HCT116 (cell line): ENCODE measurements at regions not wholly inside any gene's neighbourhood (a gene's known extent, or its start where the extent isn't known, plus 50 kb on each side); places are given as distances from the start of the nearest gene placed in this dataset.

ENCODE experiments used
- ATAC-seq: fragments of 200-7000 bp; cut with Tn5 transposase; 2 replicates; pipeline ENCODE4 v1.9.1; 2020; ENCODE audit warnings: mild to moderate bottlenecking, moderate library complexity
- BruUV-seq: library from RNA; stranded (reverse); fragments of 400-500 nt; replicated peaks from 2 replicates; lab custom pipeline; 2021; lab: Mats Ljungman, UMichigan
- CTCF ChIA-PET: fragments of 300-600 bp; sonication (Branson Sonifier 250); formaldehyde crosslinking; loops from one replicate; lab custom pipeline; 2021; ENCODE audit warnings: antibody characterized with exemption; lab: Charles Lee
- POLR2A ChIA-PET: fragments of 300-600, 350-600 bp; sonication (Branson Sonifier 250); formaldehyde crosslinking; loops from one replicate; lab custom pipeline; 2021; ENCODE audit warnings: antibody characterized with exemption; lab: Charles Lee
- RAD21 ChIA-PET, 2 experiments: fragments of 300-600 bp; sonication (Branson Sonifier 250); formaldehyde crosslinking; loops; one replicate each; lab custom pipeline; 2023; ENCODE audit warnings: low total read pairs in 2 of 2; ENCODE audit not compliant: uncharacterized antibody in 2 of 2, unreplicated experiment in 2 of 2, low non-redundant PET in 1 of 2; lab: Charles Lee
- DNase-seq: peaks from one replicate; pipeline ENCODE4 v3.0.0-alpha.2; 2010; ENCODE audit warnings: low read depth, low spot score
- H2AFZ ChIP-seq: fragments of 200-600 bp; shearing (Covaris generic), sonication (generic); 2 replicates; pipeline ENCODE4 v1.6.1; 2017; ENCODE audit warnings: low read depth, mixed run types, mixed read lengths, antibody characterized with exemption, low read length; ENCODE audit not compliant: poor library complexity, severe bottlenecking
- H3K27ac ChIP-seq: 2 replicates; pipeline ENCODE4 v1.5.1; 2012; ENCODE audit warnings: low read depth, low read length
- H3K27me3 ChIP-seq: fragments of 200-600 bp; sonication (generic); 2 replicates; pipeline ENCODE4 v1.6.1; 2016; ENCODE audit warnings: mixed run types, low read length, mixed read lengths; ENCODE audit not compliant: insufficient read depth
- H3K36me3 ChIP-seq, 2 experiments: fragments of 200-500 bp in 1 of 2; fragments of 200-600 bp in 1 of 2; sonication (Bioruptor generic) in 1 of 2; sonication (generic) in 1 of 2; 2 replicates each; pipeline versions ENCODE4 v1.5.1 to v1.6.1; 2014 to 2016; ENCODE audit warnings: low read length in 2 of 2, inconsistent platforms in 1 of 2, mixed read lengths in 1 of 2, mixed run types in 1 of 2; ENCODE audit not compliant: insufficient read depth in 2 of 2, control insufficient read depth in 1 of 2
- H3K4me1 ChIP-seq, 2 experiments: fragments of 200-600 bp in 1 of 2; sonication (generic) in 1 of 2; 2 replicates each; pipeline versions ENCODE4 v1.5.1 to v1.6.1; 2012 to 2017; ENCODE audit warnings: low read length in 2 of 2, inconsistent platforms in 1 of 2, mild to moderate bottlenecking in 1 of 2, mixed read lengths in 1 of 2, mixed run types in 1 of 2, moderate library complexity in 1 of 2; ENCODE audit not compliant: insufficient read depth in 2 of 2, control insufficient read depth in 1 of 2
- H3K4me2 ChIP-seq: fragments of 200-600 bp; sonication (generic); 2 replicates; pipeline ENCODE4 v1.6.1; 2017; ENCODE audit warnings: mixed run types, low read length, mixed read lengths
- H3K4me3 ChIP-seq, 2 experiments: fragments of 200-600 bp in 1 of 2; sonication (generic) in 1 of 2; replicated peaks in 1 of 2; 2 replicates each; pipeline ENCODE4 v1.5.1; 2011 to 2016; ENCODE audit warnings: low read length in 2 of 2, control low read depth in 1 of 2, low read depth in 1 of 2, mild to moderate bottlenecking in 1 of 2, mixed read lengths in 1 of 2, mixed run types in 1 of 2
- H3K79me2 ChIP-seq: fragments of 200-600 bp; sonication (generic); 2 replicates; pipeline ENCODE4 v1.6.1; 2017; ENCODE audit warnings: mild to moderate bottlenecking, mixed run types, low read length, moderate library complexity, mixed read lengths; ENCODE audit not compliant: insufficient read depth
- H3K9ac ChIP-seq: fragments of 200-600 bp; sonication (generic); 2 replicates; pipeline ENCODE4 v1.6.1; 2016; ENCODE audit warnings: low read length, mixed read lengths
- H3K9me2 ChIP-seq: fragments of 200-600 bp; sonication (generic), shearing (Covaris generic); 2 replicates; pipeline ENCODE4 v1.6.1; 2017; ENCODE audit warnings: mixed run types, mild to moderate bottlenecking, moderate library complexity; ENCODE audit not compliant: insufficient read depth
- H3K9me3 ChIP-seq, 2 experiments: fragments of 200-500 bp in 1 of 2; fragments of 200-600 bp in 1 of 2; sonication (Bioruptor generic) in 1 of 2; sonication (generic) in 1 of 2; 2 replicates each; pipeline ENCODE4 v1.6.1; 2014 to 2017; ENCODE audit warnings: low read length in 2 of 2, mixed read lengths in 2 of 2, inconsistent platforms in 1 of 2, low read depth in 1 of 2, mild to moderate bottlenecking in 1 of 2, mixed run types in 1 of 2, moderate library complexity in 1 of 2; ENCODE audit not compliant: control insufficient read depth in 1 of 2, insufficient read depth in 1 of 2
- H4K20me1 ChIP-seq: fragments of 200-600 bp; sonication (generic), shearing (Covaris generic); 2 replicates; pipeline ENCODE4 v1.6.1; 2017; ENCODE audit warnings: mixed run types, mild to moderate bottlenecking, moderate library complexity; ENCODE audit not compliant: insufficient read depth
- CBX3 ChIP-seq: IDR thresholded peaks from 2 replicates; pipeline ENCODE4 v1.6.1; 2012; ENCODE audit warnings: low read depth
- EGR1 ChIP-seq: IDR thresholded peaks from 2 replicates; pipeline ENCODE4 v1.6.1; 2012; ENCODE audit warnings: low read depth
- ELF1 ChIP-seq: IDR thresholded peaks from 2 replicates; pipeline ENCODE4 v1.6.1; 2012; ENCODE audit warnings: low read depth, borderline replicate concordance
- EZH2 ChIP-seq: fragments of 200-600 bp; sonication (generic); IDR thresholded peaks from 2 replicates; pipeline ENCODE4 v1.6.1; 2017; ENCODE audit warnings: antibody characterized with exemption, mixed run types
- EZH2phosphoT487 ChIP-seq: fragments of 200-600 bp; IDR thresholded peaks from 2 replicates; pipeline ENCODE4 v1.6.1; 2018; ENCODE audit warnings: antibody characterized with exemption, borderline replicate concordance
- FOSL1 ChIP-seq: IDR thresholded peaks from 2 replicates; pipeline ENCODE4 v1.6.1; 2012; ENCODE audit warnings: low read depth
- JUND ChIP-seq: IDR thresholded peaks from 2 replicates; pipeline ENCODE4 v1.6.1; 2012
- POLR2A ChIP-seq: IDR thresholded peaks from 2 replicates; pipeline ENCODE4 v1.7.0; 2011; ENCODE audit warnings: borderline replicate concordance; ENCODE audit not compliant: insufficient read depth, insufficient read length; ENCODE audit errors: extremely low read depth
- POLR2AphosphoS5 ChIP-seq: IDR thresholded peaks from 2 replicates; pipeline ENCODE4 v1.6.1; 2011; ENCODE audit warnings: mild to moderate bottlenecking, low read depth, low read length, moderate library complexity
- RAD21 ChIP-seq: IDR thresholded peaks from 2 replicates; pipeline ENCODE4 v1.6.1; 2012; ENCODE audit warnings: low read depth, mild to moderate bottlenecking
- SIN3A ChIP-seq: IDR thresholded peaks from 2 replicates; pipeline ENCODE4 v1.6.1; 2012; ENCODE audit warnings: low read depth
- SP1 ChIP-seq: IDR thresholded peaks from 2 replicates; pipeline ENCODE4 v1.6.1; 2012; ENCODE audit warnings: low read depth
- SRF ChIP-seq: IDR thresholded peaks from 2 replicates; pipeline ENCODE4 v1.6.1; 2012; ENCODE audit warnings: low read depth
- TCF7L2 ChIP-seq: IDR thresholded peaks from 2 replicates; pipeline ENCODE4 v1.7.0; 2011; ENCODE audit warnings: borderline replicate concordance, inconsistent platforms; ENCODE audit not compliant: insufficient read depth, insufficient read length; ENCODE audit errors: extremely low read depth
- ZFX ChIP-seq: fragments of 450-650 bp; IDR thresholded peaks from 2 replicates; pipeline ENCODE4 v1.6.1; 2017
- intact Hi-C: fragments of 100-400 bp; cut with micrococcal nuclease; formaldehyde crosslinking; loops from 2 replicates; pipeline ENCODE4 v1.10.0; 2022
- TF ChIP-seq, protein P1 (sequence below): IDR thresholded peaks from 2 replicates; pipeline ENCODE4 v1.6.1; 2012
- TF ChIP-seq, protein P2 (sequence below): IDR thresholded peaks from 2 replicates; pipeline ENCODE4 v1.6.1; 2012; ENCODE audit warnings: low read depth
- TF ChIP-seq, protein P3 (sequence below), 3 experiments: fragments of 200-600 bp in 1 of 3; sonication (generic) in 1 of 3; IDR thresholded peaks in 2 of 3; conservative IDR thresholded peaks in 1 of 3; 2 replicates each; pipeline ENCODE4 v1.5.1; 2012 to 2017; ENCODE audit warnings: low read depth in 2 of 3, low read length in 2 of 3, antibody characterized with exemption in 1 of 3, borderline replicate concordance in 1 of 3, control low read depth in 1 of 3, mild to moderate bottlenecking in 1 of 3, mixed read lengths in 1 of 3, mixed run types in 1 of 3, moderate library complexity in 1 of 3; ENCODE audit not compliant: insufficient read depth in 1 of 3
- TF ChIP-seq, protein P4 (sequence below): IDR thresholded peaks from 2 replicates; pipeline ENCODE4 v1.6.1; 2011; ENCODE audit warnings: mild to moderate bottlenecking, low read length, moderate library complexity; ENCODE audit not compliant: insufficient replicate concordance; ENCODE audit errors: extremely low read depth
- TF ChIP-seq, protein P5 (sequence below): IDR thresholded peaks from 2 replicates; pipeline ENCODE4 v1.6.1; 2012

DNA sequence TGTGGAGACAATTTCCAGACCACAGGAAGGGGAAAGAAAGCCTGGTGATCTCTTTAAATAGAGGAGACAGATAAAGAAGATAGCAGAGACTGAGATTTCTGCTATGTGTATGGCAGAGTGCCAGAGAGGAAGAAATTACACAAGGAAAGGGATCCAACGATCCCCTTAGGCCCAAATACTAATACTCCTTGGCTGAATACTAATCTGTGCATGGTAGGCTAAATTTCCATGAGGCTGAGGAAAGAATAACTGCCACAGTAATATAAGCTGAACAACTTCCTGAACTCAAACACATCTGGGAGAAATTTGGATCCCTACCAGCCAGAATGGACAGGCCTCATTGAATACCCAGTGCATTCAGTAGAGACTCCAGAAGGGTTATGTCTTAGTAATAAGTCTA is 83.3 kb upstream of the TNFAIP3 start:
- no peak overlapping the region for H3K27ac ChIP-seq
- ATAC-seq (no peak), DNase-seq (no peak)
- no peak overlapping the region for H2AFZ ChIP-seq
- no peak overlapping the region for H3K4me2 ChIP-seq
- no peaks in the 10 kb centered on the region for H4K20me1 ChIP-seq
- H3K27me3 ChIP-seq, result no peaks in the 10 kb centered on the region
- no peaks in the 10 kb centered on the region for H3K36me3 ChIP-seq
- ChIA-PET CTCF (no interaction called here), RAD21 (no interaction called here), POLR2A (no interaction called here)
- no TSS peak for BruUV-seq
- no peak overlapping the region for H3K9ac ChIP-seq
- no peaks in the 10 kb centered on the region for H3K4me1 ChIP-seq
- H3K79me2 ChIP-seq, result no peaks in the 10 kb centered on the region
- H3K4me3 ChIP-seq, result no peak overlapping the region
- H3K9me3 ChIP-seq, result no peaks in the 10 kb centered on the region
- H3K9me2 ChIP-seq, result no peaks in the 10 kb centered on the region
- intact Hi-C loops, result no loop called here
- TF ChIP-seq, protein P1, sequence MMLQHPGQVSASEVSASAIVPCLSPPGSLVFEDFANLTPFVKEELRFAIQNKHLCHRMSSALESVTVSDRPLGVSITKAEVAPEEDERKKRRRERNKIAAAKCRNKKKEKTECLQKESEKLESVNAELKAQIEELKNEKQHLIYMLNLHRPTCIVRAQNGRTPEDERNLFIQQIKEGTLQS, result no peak
- TF ChIP-seq, protein P2, sequence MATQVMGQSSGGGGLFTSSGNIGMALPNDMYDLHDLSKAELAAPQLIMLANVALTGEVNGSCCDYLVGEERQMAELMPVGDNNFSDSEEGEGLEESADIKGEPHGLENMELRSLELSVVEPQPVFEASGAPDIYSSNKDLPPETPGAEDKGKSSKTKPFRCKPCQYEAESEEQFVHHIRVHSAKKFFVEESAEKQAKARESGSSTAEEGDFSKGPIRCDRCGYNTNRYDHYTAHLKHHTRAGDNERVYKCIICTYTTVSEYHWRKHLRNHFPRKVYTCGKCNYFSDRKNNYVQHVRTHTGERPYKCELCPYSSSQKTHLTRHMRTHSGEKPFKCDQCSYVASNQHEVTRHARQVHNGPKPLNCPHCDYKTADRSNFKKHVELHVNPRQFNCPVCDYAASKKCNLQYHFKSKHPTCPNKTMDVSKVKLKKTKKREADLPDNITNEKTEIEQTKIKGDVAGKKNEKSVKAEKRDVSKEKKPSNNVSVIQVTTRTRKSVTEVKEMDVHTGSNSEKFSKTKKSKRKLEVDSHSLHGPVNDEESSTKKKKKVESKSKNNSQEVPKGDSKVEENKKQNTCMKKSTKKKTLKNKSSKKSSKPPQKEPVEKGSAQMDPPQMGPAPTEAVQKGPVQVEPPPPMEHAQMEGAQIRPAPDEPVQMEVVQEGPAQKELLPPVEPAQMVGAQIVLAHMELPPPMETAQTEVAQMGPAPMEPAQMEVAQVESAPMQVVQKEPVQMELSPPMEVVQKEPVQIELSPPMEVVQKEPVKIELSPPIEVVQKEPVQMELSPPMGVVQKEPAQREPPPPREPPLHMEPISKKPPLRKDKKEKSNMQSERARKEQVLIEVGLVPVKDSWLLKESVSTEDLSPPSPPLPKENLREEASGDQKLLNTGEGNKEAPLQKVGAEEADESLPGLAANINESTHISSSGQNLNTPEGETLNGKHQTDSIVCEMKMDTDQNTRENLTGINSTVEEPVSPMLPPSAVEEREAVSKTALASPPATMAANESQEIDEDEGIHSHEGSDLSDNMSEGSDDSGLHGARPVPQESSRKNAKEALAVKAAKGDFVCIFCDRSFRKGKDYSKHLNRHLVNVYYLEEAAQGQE, result no peak
- TF ChIP-seq, protein P3, sequence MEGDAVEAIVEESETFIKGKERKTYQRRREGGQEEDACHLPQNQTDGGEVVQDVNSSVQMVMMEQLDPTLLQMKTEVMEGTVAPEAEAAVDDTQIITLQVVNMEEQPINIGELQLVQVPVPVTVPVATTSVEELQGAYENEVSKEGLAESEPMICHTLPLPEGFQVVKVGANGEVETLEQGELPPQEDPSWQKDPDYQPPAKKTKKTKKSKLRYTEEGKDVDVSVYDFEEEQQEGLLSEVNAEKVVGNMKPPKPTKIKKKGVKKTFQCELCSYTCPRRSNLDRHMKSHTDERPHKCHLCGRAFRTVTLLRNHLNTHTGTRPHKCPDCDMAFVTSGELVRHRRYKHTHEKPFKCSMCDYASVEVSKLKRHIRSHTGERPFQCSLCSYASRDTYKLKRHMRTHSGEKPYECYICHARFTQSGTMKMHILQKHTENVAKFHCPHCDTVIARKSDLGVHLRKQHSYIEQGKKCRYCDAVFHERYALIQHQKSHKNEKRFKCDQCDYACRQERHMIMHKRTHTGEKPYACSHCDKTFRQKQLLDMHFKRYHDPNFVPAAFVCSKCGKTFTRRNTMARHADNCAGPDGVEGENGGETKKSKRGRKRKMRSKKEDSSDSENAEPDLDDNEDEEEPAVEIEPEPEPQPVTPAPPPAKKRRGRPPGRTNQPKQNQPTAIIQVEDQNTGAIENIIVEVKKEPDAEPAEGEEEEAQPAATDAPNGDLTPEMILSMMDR (IDR thresholded peaks at IDR 0.05 in 2 of 3, conservative IDR thresholded peaks at IDR 0.05 in 1 of 3; ENCODE audit: borderline replicate concordance in 1 of 3, insufficient read depth in 1 of 3, low read depth in 2 of 3, low read length in 2 of 3), result no peak
- TF ChIP-seq POLR2A (no peak), EZH2 (no peak), ZFX (no peak), SIN3A (no peak), CBX3 (no peak), POLR2AphosphoS5 (no peak), SP1 (no peak), TCF7L2 (no peak), RAD21 (no peak), EGR1 (no peak), ELF1 (no peak), FOSL1 (no peak), JUND (no peak), EZH2phosphoT487 (no peak), SRF (no peak)
- TF ChIP-seq, protein P4, sequence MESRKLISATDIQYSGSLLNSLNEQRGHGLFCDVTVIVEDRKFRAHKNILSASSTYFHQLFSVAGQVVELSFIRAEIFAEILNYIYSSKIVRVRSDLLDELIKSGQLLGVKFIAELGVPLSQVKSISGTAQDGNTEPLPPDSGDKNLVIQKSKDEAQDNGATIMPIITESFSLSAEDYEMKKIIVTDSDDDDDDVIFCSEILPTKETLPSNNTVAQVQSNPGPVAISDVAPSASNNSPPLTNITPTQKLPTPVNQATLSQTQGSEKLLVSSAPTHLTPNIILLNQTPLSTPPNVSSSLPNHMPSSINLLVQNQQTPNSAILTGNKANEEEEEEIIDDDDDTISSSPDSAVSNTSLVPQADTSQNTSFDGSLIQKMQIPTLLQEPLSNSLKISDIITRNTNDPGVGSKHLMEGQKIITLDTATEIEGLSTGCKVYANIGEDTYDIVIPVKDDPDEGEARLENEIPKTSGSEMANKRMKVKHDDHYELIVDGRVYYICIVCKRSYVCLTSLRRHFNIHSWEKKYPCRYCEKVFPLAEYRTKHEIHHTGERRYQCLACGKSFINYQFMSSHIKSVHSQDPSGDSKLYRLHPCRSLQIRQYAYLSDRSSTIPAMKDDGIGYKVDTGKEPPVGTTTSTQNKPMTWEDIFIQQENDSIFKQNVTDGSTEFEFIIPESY, result no peak
- TF ChIP-seq, protein P5, sequence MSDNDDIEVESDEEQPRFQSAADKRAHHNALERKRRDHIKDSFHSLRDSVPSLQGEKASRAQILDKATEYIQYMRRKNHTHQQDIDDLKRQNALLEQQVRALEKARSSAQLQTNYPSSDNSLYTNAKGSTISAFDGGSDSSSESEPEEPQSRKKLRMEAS, result no peak
